ENCODE measurements at regions not wholly inside any gene's neighbourhood (a gene's known extent, or its start where the extent isn't known, plus 50 kb on each side); places are given as distances from the start of the nearest gene placed in this dataset.

GRCh38 chr3:190989218-190989617 is 126.7 kb upstream of the GMNC start:
- Histone ChIP-seq H3K4me1 (ENCODE audit: insufficient read depth) (no peaks in the 10 kb centered on the region), H3K9me2 (ENCODE audit: insufficient read depth) (0 out of 2 replicates have a peak, but pooled peaks cover 3% of the 10 kb centered on the region), H2AFZ (no peak overlapping the region), H3F3A (replicated peaks; ENCODE audit: low read depth) (no peaks in the 10 kb centered on the region), H3K27ac (ENCODE audit: low read depth) (no peak overlapping the region), H3K36me3 (ENCODE audit: insufficient read depth) (no peaks in the 10 kb centered on the region; the same call in 1 of the 2 replicates), H3K4me2 (no peak overlapping the region), H3K79me2 (replicated peaks; ENCODE audit: insufficient read depth) (no peaks in the 10 kb centered on the region), H4K20me1 (replicated peaks; ENCODE audit: insufficient read depth) (no peaks in the 10 kb centered on the region), H3K27me3 (ENCODE audit: insufficient read depth) (no peaks in the 10 kb centered on the region), H3K4me3 (no peak overlapping the region)
- no peak for TF ChIP-seq ZNF331 (CRISPR knock-in tag; IDR thresholded peaks at IDR 0.05; ENCODE audit: low read depth)
- no peak for TF ChIP-seq EZH2phosphoT487 (IDR thresholded peaks at IDR 0.05; ENCODE audit: unreplicated experiment)
- TF ChIP-seq POLR2AphosphoS5 (IDR thresholded peaks at IDR 0.05; ENCODE audit: low read depth): no peak
- TF ChIP-seq NANOG (IDR thresholded peaks at IDR 0.05; ENCODE audit: borderline replicate concordance): no peak
- TF ChIP-seq ETS1 (IDR thresholded peaks at IDR 0.05): no peak
- TF ChIP-seq ZNF462 (CRISPR knock-in tag; IDR thresholded peaks at IDR 0.05): no peak
- no peak for TF ChIP-seq STAT1 (IDR thresholded peaks at IDR 0.05; ENCODE audit: unreplicated experiment)
- no peak for TF ChIP-seq ZNF114 (CRISPR knock-in tag; IDR thresholded peaks at IDR 0.05)
- no peak for TF ChIP-seq JUNB (IDR thresholded peaks at IDR 0.05; ENCODE audit: unreplicated experiment)
- no peak for TF ChIP-seq CTCF (conservative IDR thresholded peaks at IDR 0.05; ENCODE audit: low read depth in 2 of 2)
- no peak for TF ChIP-seq REST (IDR thresholded peaks at IDR 0.05; ENCODE audit: unreplicated experiment)
- TF ChIP-seq EZH2 (IDR thresholded peaks at IDR 0.05; ENCODE audit: low read depth, unreplicated experiment): no peak
- TF ChIP-seq CREB1 (CRISPR knock-in tag; IDR thresholded peaks at IDR 0.05; ENCODE audit: low read depth): no peak
- no peak overlapping the region for H3K4me3 Mint-ChIP-seq
- peaks cover 36% of the 10 kb centered on the region for H3K9me3 Mint-ChIP-seq
- peaks cover 3% of the 10 kb centered on the region; the same call in 1 of the 3 replicates for H3K4me1 Mint-ChIP-seq
- peaks cover 6% of the 10 kb centered on the region for H3K27me3 Mint-ChIP-seq (ENCODE audit: insufficient read depth, low read depth, poor library complexity)
- no peak overlapping the region for H3K27ac Mint-ChIP-seq
- ATAC-seq (no peak), DNase-seq (ENCODE audit: low spot score) (no peak)
- H3K36me3 Mint-ChIP-seq (ENCODE audit: low read depth): peaks cover 34% of the 10 kb centered on the region

Data from GM23338 (cell line).